GM19238 (cell line): ENCODE measurements at regions not wholly inside any gene's neighbourhood (a gene's known extent, or its start where the extent isn't known, plus 50 kb on each side); places are given as distances from the start of the nearest gene placed in this dataset.
"Not testable (repeated sequence)": the region's sequence is repeated elsewhere in the genome, so short reads cannot be mapped to it uniquely, and the experiment has no call there.

ENCODE experiments used
- DNase-seq: peaks from one replicate; pipeline ENCODE4 v3.0.0; 2011; ENCODE audit warnings: low spot score; ENCODE audit not compliant: insufficient read length

- no peak for DNase-seq
These were observed 74.1 kb upstream of the PPP3CA start for GRCh38 chr4:101421386-101421785.

GRCh38 chr4:101420661-101421060 lies 73.3 kb upstream of the PPP3CA start:
- DNase-seq: no peak

GRCh38 chr4:101419336-101420135 lies 72.2 kb upstream of the PPP3CA start:
- DNase-seq: no peak

GRCh38 chr4:101418466-101418865 lies 71.1 kb upstream of the PPP3CA start:
- no peak for DNase-seq

GRCh38 chr4:101418055-101418454 lies 70.7 kb upstream of the PPP3CA start:
- peak; percentile 7 for DNase-seq

GRCh38 chr4:101417046-101417445 lies 69.7 kb upstream of the PPP3CA start:
- DNase-seq: no peak

GRCh38 chr4:101415962-101416361 lies 68.6 kb upstream of the PPP3CA start:
- DNase-seq: no peak

GRCh38 chr4:101414496-101414895 lies 67.2 kb upstream of the PPP3CA start:
- DNase-seq: no peak

GRCh38 chr4:101411926-101412325 lies 64.6 kb upstream of the PPP3CA start:
- DNase-seq: no peak

- DNase-seq: not testable (repeated sequence)
These were observed 64.1 kb upstream of the PPP3CA start for GRCh38 chr4:101411281-101411910.

GRCh38 chr4:101400096-101400495 lies 52.8 kb upstream of the PPP3CA start:
- no peak for DNase-seq

- DNase-seq: no peak
These were observed 51.5 kb upstream of the PPP3CA start for GRCh38 chr4:101398807-101399206.
